GM12865 (cell line): ENCODE measurements at regions not wholly inside any gene's neighbourhood (a gene's known extent, or its start where the extent isn't known, plus 50 kb on each side); places are given as distances from the start of the nearest gene placed in this dataset.

Experiments
- DNase-seq: peaks from one replicate; pipeline ENCODE4 v3.0.0; 2010; ENCODE audit warnings: low read depth
- H3K4me3 ChIP-seq: 2 replicates; pipeline ENCODE4 v1.5.1; 2011; ENCODE audit warnings: mild to moderate bottlenecking, low read depth, low read length, control low read depth
- TF ChIP-seq, protein P1 (sequence below): IDR thresholded peaks from 2 replicates; pipeline ENCODE4 v1.5.1; 2011; ENCODE audit warnings: low read length, control low read depth, low read depth, inconsistent platforms; ENCODE audit not compliant: insufficient read depth; ENCODE audit errors: missing control alignments

DNA sequence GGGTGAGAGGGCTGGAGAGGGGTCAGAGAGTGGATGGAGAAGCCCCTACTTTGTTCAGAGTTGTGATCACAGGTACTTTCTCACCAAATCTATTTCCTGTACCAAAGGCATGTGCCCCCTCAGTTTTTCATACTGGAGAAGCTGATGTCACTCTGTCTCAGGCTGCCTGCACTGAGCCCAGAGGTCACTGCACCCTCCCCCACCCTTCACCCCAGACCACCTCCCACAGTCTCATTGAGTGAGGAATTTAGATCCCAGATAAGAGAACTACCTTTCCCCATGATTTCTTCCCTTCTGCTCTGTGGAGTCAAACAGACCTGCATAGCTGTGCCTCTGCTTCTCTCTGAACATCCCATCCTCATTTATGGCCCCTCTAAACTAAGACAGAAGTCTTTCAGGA is 140.0 kb upstream of the IRX6 start:
- no peak for DNase-seq
- TF ChIP-seq, protein P1, sequence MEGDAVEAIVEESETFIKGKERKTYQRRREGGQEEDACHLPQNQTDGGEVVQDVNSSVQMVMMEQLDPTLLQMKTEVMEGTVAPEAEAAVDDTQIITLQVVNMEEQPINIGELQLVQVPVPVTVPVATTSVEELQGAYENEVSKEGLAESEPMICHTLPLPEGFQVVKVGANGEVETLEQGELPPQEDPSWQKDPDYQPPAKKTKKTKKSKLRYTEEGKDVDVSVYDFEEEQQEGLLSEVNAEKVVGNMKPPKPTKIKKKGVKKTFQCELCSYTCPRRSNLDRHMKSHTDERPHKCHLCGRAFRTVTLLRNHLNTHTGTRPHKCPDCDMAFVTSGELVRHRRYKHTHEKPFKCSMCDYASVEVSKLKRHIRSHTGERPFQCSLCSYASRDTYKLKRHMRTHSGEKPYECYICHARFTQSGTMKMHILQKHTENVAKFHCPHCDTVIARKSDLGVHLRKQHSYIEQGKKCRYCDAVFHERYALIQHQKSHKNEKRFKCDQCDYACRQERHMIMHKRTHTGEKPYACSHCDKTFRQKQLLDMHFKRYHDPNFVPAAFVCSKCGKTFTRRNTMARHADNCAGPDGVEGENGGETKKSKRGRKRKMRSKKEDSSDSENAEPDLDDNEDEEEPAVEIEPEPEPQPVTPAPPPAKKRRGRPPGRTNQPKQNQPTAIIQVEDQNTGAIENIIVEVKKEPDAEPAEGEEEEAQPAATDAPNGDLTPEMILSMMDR: no peak

DNA sequence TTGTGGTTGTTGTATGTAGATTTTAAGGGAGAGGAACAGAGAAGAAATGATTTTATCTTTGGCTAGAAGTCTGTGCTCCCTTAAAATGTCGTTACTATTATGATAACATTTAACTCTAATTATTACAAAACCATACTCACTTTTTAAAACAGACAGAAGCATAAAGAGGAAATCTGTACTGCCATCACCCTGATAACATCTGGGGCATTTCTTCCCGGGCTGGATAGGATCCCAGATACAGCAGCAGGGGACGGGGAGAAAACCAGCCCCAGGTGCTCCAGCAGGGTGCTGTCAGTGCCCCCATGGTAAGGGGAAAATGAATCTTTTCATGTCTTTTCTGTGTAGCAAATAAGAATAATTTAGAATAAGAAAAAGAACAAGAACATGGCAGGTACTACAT is 139.4 kb upstream of the IRX6 start:
- DNase-seq: no peak
- no peak overlapping the region for H3K4me3 ChIP-seq
- TF ChIP-seq, protein P1: no peak

More for the DNA sequence above, 140.0 kb upstream of the IRX6 start:
- no peak overlapping the region for H3K4me3 ChIP-seq

DNA sequence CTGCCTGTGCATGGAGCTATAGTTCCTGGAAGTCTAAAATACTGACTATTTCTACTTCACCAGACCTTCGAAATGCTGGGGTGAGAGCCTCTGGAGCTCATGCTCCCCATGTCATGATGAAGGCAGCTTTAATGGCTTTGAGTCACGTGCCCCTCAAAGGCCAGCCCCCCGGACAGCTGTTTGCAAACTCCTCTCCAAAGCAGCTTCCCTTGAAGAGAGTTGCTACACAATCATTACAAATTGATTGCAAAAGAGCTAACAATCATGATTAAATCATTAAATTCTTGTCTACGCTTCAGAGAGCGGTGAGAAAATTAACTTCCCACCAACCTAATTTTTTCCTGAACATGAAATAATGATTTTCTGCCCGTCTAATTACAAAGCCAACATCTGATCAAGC is 134.8 kb upstream of the IRX6 start:
- TF ChIP-seq, protein P1: no peak
- no peak overlapping the region for H3K4me3 ChIP-seq
- no peak for DNase-seq

DNA sequence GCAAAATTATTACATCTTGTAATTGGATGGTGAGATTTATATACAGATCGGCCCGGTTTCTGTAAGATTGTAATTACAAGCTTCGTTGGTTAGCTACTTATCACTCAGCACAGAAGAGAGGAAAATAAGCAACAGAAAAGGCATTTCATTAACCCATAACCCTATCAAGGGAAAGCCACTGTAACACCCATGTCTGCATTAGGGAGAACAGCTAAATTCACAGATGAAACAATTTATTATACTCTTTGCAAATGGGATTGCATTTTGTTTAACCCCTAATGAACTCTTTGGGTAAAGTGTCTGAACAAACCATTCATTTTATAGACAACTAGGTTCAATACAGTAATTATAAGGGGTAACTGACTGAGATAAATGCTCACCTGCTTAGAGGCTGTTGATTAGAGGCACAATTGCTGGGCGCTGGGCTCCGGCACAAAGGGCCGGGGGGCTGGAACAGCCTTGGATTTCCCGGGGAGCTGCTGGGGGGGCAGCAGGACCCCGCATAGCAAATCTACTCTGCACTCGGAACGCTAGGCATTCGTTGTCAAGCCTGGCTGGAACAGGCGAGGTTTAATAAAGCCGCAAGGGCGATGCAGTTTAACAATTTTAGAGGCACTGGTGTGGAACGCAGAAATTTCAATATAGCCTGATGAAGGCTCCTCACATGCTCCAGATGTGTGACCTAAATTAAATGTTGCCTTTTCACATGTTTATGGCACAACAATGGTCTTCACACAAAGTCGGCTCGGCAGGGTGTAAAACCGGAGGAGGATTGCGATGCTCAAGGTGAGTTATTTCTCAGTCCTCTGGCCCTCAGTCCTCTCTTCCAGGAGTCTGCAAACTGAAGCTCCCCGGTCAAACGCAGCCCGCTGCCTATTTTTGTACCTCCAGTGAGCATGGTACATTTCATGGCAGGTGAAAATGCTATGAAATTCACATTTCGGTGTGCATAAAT is 134.0 kb upstream of the IRX6 start:
- no peak for DNase-seq

DNA sequence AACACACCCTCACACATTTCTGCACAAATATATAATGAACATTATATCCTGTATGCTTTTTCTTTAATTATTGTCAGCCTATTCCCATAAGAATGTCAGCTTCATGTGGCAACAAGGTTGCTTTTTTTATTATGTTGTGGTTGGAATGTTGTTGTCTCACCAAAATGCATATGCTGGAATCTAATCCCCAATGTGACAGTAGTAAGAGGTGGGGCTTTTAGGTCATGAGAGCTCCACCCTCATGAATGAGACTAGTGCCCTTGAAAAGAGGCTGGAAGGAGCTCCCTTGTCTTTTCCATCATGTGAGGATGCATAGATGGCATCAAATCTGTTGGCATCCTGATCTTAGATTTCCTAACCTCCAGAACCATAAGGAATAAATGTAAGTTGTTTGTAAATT is 131.3 kb upstream of the IRX6 start:
- TF ChIP-seq, protein P1: no peak
- H3K4me3 ChIP-seq: no peak overlapping the region
- no peak for DNase-seq

More for the DNA sequence above, 134.0 kb upstream of the IRX6 start:
- no peak overlapping the region for H3K4me3 ChIP-seq
- TF ChIP-seq, protein P1: no peak

DNA sequence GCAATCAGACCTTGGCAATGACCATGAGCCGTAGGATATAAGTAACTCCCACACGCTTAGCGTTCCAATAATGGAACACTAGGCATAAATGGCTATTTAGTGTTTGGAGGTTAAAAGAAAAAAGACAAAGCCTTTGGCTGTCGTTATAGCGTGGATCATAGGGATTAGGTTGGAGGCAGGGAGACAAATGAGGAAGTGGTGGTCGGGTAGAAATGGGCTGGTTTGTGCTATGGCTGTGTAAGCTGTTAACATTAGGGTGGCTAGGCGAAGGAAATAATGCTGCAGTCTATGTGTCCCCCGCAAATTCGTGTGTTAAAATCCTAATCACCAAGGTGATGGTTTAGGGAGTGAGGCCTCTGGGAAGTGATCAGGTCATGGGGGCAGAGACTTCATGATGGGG is 120.4 kb upstream of the IRX6 start:
- H3K4me3 ChIP-seq: no peak overlapping the region
- TF ChIP-seq, protein P1: no peak
- DNase-seq: no peak
